ENCODE measurements at regions not wholly inside any gene's neighbourhood (a gene's known extent, or its start where the extent isn't known, plus 50 kb on each side); places are given as distances from the start of the nearest gene placed in this dataset.
A peak's percentile ranks its signal among the peaks of the same experiment; 100 is the strongest.
"Not testable (repeated sequence)": the region's sequence is repeated elsewhere in the genome, so short reads cannot be mapped to it uniquely, and the experiment has no call there.

- no peak for FAIRE-seq
Measured at GRCh38 chr20:1783245-1783644, 112.0 kb upstream of the SIRPA start.

GRCh38 chr20:1782181-1782580, 113.0 kb upstream of the SIRPA start:
- no peak for FAIRE-seq

- FAIRE-seq, result no peak
Measured at GRCh38 chr20:1779567-1779966, 115.6 kb upstream of the SIRPA start.

- FAIRE-seq, result no peak
Measured at GRCh38 chr20:1778338-1778737, 116.9 kb upstream of the SIRPA start.

- no peak for FAIRE-seq
Measured at GRCh38 chr20:1777476-1777820, 117.8 kb upstream of the SIRPA start.

GRCh38 chr20:1776681-1777475, 118.3 kb upstream of the SIRPA start:
- peak; percentile 95 for FAIRE-seq

GRCh38 chr20:1775117-1775516, 117.5 kb upstream of the SIRPG start:
- FAIRE-seq, result no peak

- no peak for FAIRE-seq
Measured at GRCh38 chr20:1774479-1774878, 116.9 kb upstream of the SIRPG start.

GRCh38 chr20:1773816-1774215, 116.2 kb upstream of the SIRPG start:
- no peak for FAIRE-seq

- FAIRE-seq, result no peak
Measured at GRCh38 chr20:1769491-1769890, 111.9 kb upstream of the SIRPG start.

GRCh38 chr20:1766731-1767130, 109.2 kb upstream of the SIRPG start:
- FAIRE-seq, result no peak

- peak; percentile 48 for FAIRE-seq
Measured at GRCh38 chr20:1764136-1765033, 106.8 kb upstream of the SIRPG start.

GRCh38 chr20:1761598-1761997, 104.0 kb upstream of the SIRPG start:
- no peak for FAIRE-seq

- FAIRE-seq, result no peak
Measured at GRCh38 chr20:1761116-1761515, 103.5 kb upstream of the SIRPG start.

- FAIRE-seq, result no peak
Measured at GRCh38 chr20:1758765-1759164, 101.2 kb upstream of the SIRPG start.

- FAIRE-seq, result no peak
Measured at GRCh38 chr20:1757606-1758512, 100.3 kb upstream of the SIRPG start.

- no peak for FAIRE-seq
Measured at GRCh38 chr20:1757072-1757471, 99.5 kb upstream of the SIRPG start.

GRCh38 chr20:1754749-1755148, 97.2 kb upstream of the SIRPG start:
- no peak for FAIRE-seq

- no peak for FAIRE-seq
Measured at GRCh38 chr20:1754306-1754705, 96.7 kb upstream of the SIRPG start.

- no peak for FAIRE-seq
Measured at GRCh38 chr20:1752045-1752444, 94.5 kb upstream of the SIRPG start.

- FAIRE-seq, result no peak
Measured at GRCh38 chr20:1748777-1749176, 91.2 kb upstream of the SIRPG start.

- FAIRE-seq, result no peak
Measured at GRCh38 chr20:1747953-1748577, 90.5 kb upstream of the SIRPG start.

GRCh38 chr20:1742049-1742434, 84.5 kb upstream of the SIRPG start:
- not testable (repeated sequence) for FAIRE-seq

Data from G401.6 (cell line).